Muscle of leg (tissue), 3 donors: ENCODE measurements at regions not wholly inside any gene's neighbourhood (a gene's known extent, or its start where the extent isn't known, plus 50 kb on each side); places are given as distances from the start of the nearest gene placed in this dataset.
"Not testable (repeated sequence)": the region's sequence is repeated elsewhere in the genome, so short reads cannot be mapped to it uniquely, and the experiment has no call there.

ENCODE experiments used
- DNase-seq: peaks from one replicate; pipeline ENCODE4 v3.0.0; 2013
- H3K27ac ChIP-seq: one replicate; pipeline ENCODE4 v1.5.1; 2013; ENCODE audit warnings: mild to moderate bottlenecking, low read length, control low read depth
- H3K27me3 ChIP-seq: one replicate; pipeline ENCODE4 v1.6.1; 2013; ENCODE audit warnings: low read length; ENCODE audit not compliant: control insufficient read depth, insufficient read depth
- H3K36me3 ChIP-seq: one replicate; pipeline ENCODE4 v1.6.1; 2013; ENCODE audit warnings: low read length; ENCODE audit not compliant: control insufficient read depth, insufficient read depth
- H3K4me1 ChIP-seq: one replicate; pipeline ENCODE4 v1.6.1; 2013; ENCODE audit warnings: low read length; ENCODE audit not compliant: control insufficient read depth, insufficient read depth
- H3K4me3 ChIP-seq: one replicate; pipeline ENCODE4 v1.5.1; 2013; ENCODE audit warnings: low read length, control low read depth
- H3K9me3 ChIP-seq: replicated peaks from 2 replicates; pipeline ENCODE4 v1.6.1; 2013; ENCODE audit warnings: low read depth, low read length; ENCODE audit not compliant: control insufficient read depth
- WGBS: methylation state at CpG from one replicate; pipeline ENCODE4 v1.1.5; 2013; ENCODE audit warnings: missing lambda C conversion rate; ENCODE audit not compliant: insufficient coverage; 5-methylcytosine and 5-hydroxymethylcytosine counted together

DNA sequence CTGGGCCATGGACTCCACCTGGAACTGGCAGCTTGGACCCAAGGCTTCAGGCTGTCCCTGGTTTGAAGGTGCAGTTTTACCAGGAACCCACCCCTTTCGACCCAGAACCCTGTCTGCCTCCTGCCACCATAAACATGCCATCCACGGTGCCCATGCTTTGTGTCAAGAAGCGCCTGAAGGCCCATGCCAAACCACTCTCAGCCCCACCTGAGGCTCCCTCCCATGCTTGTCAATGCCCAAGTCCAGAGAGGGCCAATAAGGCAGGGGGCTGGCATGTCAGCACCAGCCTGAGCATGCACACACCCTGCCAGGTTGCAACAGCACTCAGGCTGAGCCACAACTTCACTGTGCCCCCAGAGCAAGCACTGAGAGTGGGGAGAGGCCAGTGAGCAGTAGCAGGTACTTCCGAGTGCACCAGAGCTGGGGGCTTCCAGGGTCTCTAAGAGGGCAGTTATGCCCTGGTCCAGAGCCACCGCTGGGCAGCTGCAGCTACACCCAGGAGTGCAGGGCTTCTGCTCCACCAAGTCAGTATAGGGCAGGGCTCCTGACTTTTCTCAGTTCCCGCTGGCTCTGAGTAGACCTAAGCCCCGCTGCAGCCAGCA, 1256.0 kb downstream of the AMY1C start:
- Histone ChIP-seq H3K4me1 (no peaks in the 10 kb centered on the region), H3K4me3 (no peak overlapping the region), H3K9me3 (peaks cover 9% of the 10 kb centered on the region), H3K27me3 (no peaks in the 10 kb centered on the region), H3K36me3 (no peaks in the 10 kb centered on the region), H3K27ac (no peak overlapping the region)
- 79% methylated on average over 5 of the region's 7 CpGs for WGBS
- DNase-seq = no peak

DNA sequence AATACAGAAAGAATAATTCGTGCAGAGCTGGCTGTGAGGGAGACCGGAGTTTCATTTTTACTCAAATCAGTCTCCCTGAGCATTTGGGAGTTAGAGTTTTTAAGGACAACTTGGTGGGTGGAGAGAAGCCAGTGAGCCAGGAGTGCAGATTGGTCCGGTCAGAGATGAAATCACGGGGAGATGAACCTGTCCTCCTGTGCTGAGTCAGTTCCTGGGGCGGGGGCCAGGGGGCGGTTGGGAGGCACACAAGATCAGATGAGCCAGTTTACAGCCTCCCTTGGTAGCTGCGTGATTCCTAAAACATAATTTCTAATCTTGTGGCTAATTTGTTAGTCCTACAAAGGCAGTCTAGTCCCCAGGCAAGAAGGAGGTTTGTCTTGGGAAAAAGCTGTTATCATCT, 1267.9 kb downstream of the AMY1C start:
- Histone ChIP-seq H3K27ac (no peak overlapping the region), H3K9me3 (no peaks in the 10 kb centered on the region), H3K27me3 (no peaks in the 10 kb centered on the region), H3K4me3 (no peak overlapping the region), H3K36me3 (no peaks in the 10 kb centered on the region), H3K4me1 (no peaks in the 10 kb centered on the region)
- WGBS = 77% methylated on average over 4 of the region's 7 CpGs
- no peak for DNase-seq

DNA sequence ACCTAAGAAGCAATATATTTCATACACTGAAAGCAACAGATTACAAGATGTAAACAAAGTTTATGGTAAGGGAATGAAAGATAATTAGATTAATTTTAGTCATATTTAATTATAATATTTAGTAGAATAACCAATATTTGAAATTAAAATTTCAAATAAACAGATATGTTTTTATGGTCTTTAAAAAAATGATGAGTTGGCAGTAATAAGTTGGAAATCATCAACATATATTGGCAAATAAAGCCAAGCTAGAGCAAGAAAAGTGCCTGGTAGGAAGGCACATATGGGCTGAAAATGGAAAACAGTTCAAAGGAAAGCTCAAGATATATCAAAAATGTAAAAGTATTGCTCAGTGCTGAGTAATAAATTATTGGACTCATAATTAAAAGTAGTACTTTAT, 1274.0 kb downstream of the AMY1C start:
- H3K27ac ChIP-seq = no peak overlapping the region

DNA sequence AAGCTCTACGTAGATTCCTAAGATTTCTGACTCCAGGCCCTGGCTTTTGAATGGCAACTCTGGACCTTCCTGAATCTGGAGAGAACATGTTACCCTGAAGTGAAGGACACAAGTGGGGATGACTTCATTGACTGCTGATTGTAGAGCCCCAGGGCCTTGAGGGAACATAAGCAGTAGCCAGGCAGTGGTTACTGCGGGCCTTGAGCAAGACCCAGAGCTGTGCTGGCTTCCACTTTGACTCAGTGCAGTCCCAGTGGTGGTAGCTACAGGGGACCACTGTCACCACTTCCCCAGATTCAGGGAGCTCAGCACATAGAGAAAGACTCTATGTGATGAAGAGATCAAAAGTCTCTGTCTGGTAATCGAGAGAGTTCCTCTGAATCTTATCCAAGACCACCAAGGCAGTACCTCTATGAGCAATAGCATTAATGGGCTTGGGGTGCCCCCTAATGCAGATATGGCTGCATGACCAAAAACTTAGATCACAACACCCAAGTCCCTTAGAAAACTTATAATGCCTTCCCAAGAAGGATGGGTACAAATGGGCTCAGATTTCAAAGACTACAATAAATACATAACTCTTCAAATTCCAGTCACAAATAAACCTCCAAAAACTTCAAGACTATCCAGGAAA, 1278.3 kb downstream of the AMY1C start:
- no peaks in the 10 kb centered on the region for H3K27me3 ChIP-seq
- H3K36me3 ChIP-seq = no peaks in the 10 kb centered on the region
- peak; percentile 0 for DNase-seq
- H3K9me3 ChIP-seq = no peaks in the 10 kb centered on the region
- H3K4me3 ChIP-seq = no peak overlapping the region
- 94% methylated on average over 2 of the region's 3 CpGs for WGBS
- H3K4me1 ChIP-seq = no peaks in the 10 kb centered on the region
- H3K27ac ChIP-seq = no peak overlapping the region

More for the DNA sequence above, 1274.0 kb downstream of the AMY1C start:
- no peaks in the 10 kb centered on the region for H3K36me3 ChIP-seq
- no peak for DNase-seq
- H3K4me1 ChIP-seq = no peaks in the 10 kb centered on the region
- no peak overlapping the region for H3K4me3 ChIP-seq
- H3K9me3 ChIP-seq = no peaks in the 10 kb centered on the region
- H3K27me3 ChIP-seq = no peaks in the 10 kb centered on the region

DNA sequence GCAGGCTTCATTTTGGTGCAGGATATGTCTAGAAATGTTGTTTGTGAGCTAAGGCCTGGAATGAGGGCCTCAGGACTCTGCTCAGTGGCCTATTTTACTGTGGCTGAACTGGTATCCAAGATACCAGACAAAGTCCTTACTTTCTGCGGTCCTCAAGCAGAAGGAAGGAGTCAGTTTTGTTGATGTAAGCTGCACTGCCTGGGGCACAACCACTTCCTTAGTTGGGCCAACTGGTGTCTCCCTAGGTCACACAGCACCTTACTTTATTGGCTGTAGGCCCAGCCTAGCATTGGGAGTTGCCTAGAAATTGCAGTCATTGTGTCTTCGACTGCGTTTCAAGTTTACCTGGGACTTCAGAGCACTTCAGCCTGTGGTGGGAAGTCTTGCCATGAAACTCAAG, 1322.7 kb downstream of the AMY1C start:
- Histone ChIP-seq H3K4me1 (no peaks in the 10 kb centered on the region), H3K27me3 (no peaks in the 10 kb centered on the region), H3K4me3 (no peak overlapping the region), H3K9me3 (peaks cover 2% of the 10 kb centered on the region), H3K36me3 (no peaks in the 10 kb centered on the region), H3K27ac (no peak overlapping the region)
- 88% methylated on average over 3 of the region's 3 CpGs for WGBS
- DNase-seq = no peak

DNA sequence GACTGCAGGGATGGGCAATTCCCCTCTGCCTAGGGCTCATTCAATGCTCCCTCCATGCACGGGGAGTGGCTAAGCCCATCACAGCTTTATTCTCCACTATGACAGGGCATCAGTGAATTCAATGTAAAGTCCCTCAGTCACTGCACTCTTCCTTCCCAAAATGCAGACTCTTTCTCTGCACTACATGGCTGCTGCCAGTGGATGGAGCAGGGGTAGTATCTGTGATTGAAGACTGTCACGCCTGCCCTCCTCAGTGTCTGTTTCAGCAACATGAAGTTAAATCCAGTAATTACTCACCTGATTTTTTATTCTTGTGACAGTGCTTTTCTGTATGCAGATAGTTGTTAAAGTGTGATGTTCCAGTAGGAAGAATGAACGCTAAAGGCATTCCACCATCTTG, 1323.2 kb downstream of the AMY1C start:
- WGBS = 86% methylated on average over 1 of the region's 3 CpGs
- no peak overlapping the region for H3K27ac ChIP-seq
- H3K27me3 ChIP-seq = no peaks in the 10 kb centered on the region
- H3K9me3 ChIP-seq = peaks cover 2% of the 10 kb centered on the region
- no peaks in the 10 kb centered on the region for H3K36me3 ChIP-seq
- DNase-seq = no peak
- no peaks in the 10 kb centered on the region for H3K4me1 ChIP-seq
- H3K4me3 ChIP-seq = no peak overlapping the region

DNA sequence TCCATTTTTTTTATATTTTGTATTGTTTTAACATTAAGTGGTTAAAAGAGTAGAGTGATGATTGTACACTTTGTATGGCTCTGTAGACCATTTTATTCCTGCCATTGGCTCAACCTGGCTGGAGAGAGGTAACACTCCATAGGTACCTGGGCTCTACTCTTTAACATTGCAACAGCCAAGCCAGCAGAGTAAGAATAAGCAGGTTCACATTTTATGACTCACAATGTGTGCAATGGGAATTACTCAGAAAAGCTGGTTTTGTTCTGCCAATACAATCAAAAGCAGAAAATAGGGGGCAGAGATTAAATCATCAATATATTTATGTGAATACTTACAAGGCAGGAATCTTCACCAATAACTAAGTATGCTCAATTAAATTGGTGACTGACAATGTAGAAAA, 1324.0 kb downstream of the AMY1C start:
- Histone ChIP-seq H3K36me3 (no peaks in the 10 kb centered on the region), H3K4me1 (no peaks in the 10 kb centered on the region), H3K27ac (no peak overlapping the region), H3K4me3 (no peak overlapping the region), H3K27me3 (no peaks in the 10 kb centered on the region), H3K9me3 (peaks cover 2% of the 10 kb centered on the region)
- DNase-seq = no peak

DNA sequence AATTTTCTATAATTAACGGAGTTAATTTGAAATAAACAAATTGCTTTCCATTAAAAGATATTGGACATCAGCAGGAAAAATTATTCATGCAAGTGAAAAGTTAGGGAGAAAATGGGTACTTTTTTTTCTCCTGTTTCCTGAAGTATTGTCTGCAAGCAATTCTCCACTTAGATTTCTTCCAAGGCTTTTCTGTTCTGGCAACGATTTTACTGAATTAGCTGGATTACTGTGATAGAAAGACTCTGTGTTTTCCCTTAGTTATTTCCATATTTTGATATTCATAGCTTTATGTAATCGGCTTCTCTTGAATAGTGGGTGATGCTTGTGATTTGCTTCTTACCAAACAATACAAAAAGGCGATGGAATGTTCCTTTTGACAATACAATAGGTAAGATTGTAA, 1333.9 kb downstream of the AMY1C start:
- WGBS = no CpG with 5 or more reads among the region's 4 CpGs
- Histone ChIP-seq H3K9me3 (no peaks in the 10 kb centered on the region), H3K27me3 (no peaks in the 10 kb centered on the region), H3K36me3 (no peaks in the 10 kb centered on the region), H3K4me1 (no peaks in the 10 kb centered on the region), H3K4me3 (no peak overlapping the region), H3K27ac (no peak overlapping the region)
- peak; percentile 76 for DNase-seq

DNA sequence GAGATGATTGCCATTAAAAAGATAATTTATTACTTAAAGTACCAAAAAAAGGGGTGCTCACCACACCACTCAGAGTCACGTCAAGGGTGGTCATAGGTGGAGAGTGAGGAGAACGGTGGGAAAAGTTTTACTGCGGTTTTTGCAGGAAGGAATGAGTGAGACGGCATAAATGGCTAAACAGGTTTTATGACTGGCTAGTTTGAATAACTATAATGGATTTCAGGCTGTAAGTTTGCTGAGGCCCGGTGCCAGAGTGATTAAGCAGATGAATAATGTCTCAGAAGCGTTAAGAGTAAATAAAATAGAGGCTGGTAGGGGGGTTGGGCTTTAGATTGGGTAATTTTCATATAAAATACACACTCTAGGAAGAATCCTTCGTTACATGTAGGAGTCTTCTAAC, 1337.8 kb downstream of the AMY1C start:
- WGBS = 40% methylated on average over 1 of the region's 7 CpGs
- DNase-seq = no peak
- Histone ChIP-seq H3K4me1 (no peaks in the 10 kb centered on the region), H3K9me3 (no peaks in the 10 kb centered on the region), H3K36me3 (no peaks in the 10 kb centered on the region), H3K27me3 (no peaks in the 10 kb centered on the region), H3K4me3 (no peak overlapping the region), H3K27ac (no peak overlapping the region)

DNA sequence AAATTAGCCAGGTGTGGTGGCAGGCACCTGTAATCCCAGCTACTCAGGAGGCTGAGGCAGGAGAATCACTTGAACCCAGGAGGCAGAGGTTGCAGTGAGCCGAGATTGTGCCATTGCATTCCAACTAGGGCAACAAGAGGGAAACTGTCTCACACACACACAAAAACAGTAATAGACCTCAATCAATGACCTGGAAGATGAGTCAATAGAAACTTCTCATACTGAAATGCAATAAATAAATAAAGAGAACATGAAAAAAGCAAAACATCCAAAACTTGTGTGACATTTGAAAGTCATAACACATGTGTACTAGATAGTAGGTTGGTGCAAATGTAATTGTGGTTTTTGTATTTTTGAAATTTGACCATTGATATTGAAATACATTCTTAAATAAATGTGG, 1338.5 kb downstream of the AMY1C start:
- Histone ChIP-seq H3K9me3 (no peaks in the 10 kb centered on the region), H3K27me3 (no peaks in the 10 kb centered on the region), H3K27ac (no peak overlapping the region), H3K4me1 (no peaks in the 10 kb centered on the region), H3K4me3 (no peak overlapping the region), H3K36me3 (no peaks in the 10 kb centered on the region)
- DNase-seq = no peak
- no CpG with 5 or more reads among the region's 1 CpG for WGBS

DNA sequence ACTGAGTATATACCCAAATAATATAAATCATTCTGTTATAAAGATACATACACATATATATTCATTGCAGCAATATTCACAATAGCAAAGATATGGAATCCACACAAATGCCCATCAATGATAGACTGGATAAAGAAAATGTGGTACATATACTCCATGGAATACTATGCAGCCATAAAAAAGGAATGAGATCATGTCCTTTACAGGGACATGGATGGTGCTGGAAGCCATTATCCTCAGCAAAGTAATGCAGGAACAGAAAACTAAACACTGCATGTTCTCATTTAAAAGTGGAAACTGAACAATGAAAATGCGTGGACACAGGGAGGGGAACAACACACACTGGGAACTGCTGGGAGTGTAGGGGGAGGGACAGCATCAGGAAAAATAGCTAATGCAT, 1344.2 kb downstream of the AMY1C start:
- H3K36me3 ChIP-seq, H3K27me3 ChIP-seq, H3K9me3 ChIP-seq, DNase-seq, H3K4me1 ChIP-seq, H3K27ac ChIP-seq, H3K4me3 ChIP-seq: not testable (repeated sequence)
- WGBS = 80% methylated on average over 1 of the region's 1 CpG
